LNCaP clone FGC (cell line): ENCODE measurements at regions not wholly inside any gene's neighbourhood (a gene's known extent, or its start where the extent isn't known, plus 50 kb on each side); places are given as distances from the start of the nearest gene placed in this dataset.

Experiments used
- DNase-seq: peaks from one replicate; pipeline ENCODE4 v3.0.0-alpha.2; 2011; ENCODE audit warnings: low read depth
- H3K4me3 ChIP-seq: 2 replicates; pipeline ENCODE4 v1.5.1; 2011; ENCODE audit warnings: mild to moderate bottlenecking, low read depth, low read length, control low read depth
- TF ChIP-seq, protein P1 (sequence below): IDR thresholded peaks from 2 replicates; pipeline ENCODE4 v1.5.1; 2012; ENCODE audit warnings: mild to moderate bottlenecking; ENCODE audit not compliant: control insufficient read depth, insufficient read depth; ENCODE audit errors: extremely low read depth

DNA sequence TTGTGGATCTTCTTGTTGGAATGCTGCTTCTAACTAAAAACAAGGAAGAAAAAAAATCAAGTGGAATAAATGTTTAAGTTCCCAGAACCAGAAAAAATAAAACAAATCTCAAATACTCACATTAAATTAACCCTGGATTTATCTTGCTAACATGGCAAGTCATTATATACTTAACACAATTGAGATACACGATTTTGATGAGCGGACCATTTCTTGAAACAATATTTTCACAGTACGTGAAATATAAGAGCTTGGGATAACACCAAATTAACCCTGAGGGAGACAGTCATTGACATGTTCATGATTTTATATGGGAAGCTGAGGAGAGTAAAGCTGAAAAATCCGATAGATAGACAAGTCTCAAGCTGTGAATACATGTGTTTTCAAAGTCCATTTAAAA lies 128.6 kb downstream of the PTCSC3 start:
- TF ChIP-seq, protein P1, sequence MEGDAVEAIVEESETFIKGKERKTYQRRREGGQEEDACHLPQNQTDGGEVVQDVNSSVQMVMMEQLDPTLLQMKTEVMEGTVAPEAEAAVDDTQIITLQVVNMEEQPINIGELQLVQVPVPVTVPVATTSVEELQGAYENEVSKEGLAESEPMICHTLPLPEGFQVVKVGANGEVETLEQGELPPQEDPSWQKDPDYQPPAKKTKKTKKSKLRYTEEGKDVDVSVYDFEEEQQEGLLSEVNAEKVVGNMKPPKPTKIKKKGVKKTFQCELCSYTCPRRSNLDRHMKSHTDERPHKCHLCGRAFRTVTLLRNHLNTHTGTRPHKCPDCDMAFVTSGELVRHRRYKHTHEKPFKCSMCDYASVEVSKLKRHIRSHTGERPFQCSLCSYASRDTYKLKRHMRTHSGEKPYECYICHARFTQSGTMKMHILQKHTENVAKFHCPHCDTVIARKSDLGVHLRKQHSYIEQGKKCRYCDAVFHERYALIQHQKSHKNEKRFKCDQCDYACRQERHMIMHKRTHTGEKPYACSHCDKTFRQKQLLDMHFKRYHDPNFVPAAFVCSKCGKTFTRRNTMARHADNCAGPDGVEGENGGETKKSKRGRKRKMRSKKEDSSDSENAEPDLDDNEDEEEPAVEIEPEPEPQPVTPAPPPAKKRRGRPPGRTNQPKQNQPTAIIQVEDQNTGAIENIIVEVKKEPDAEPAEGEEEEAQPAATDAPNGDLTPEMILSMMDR: no peak
- no peak overlapping the region for H3K4me3 ChIP-seq
- DNase-seq: no peak

DNA sequence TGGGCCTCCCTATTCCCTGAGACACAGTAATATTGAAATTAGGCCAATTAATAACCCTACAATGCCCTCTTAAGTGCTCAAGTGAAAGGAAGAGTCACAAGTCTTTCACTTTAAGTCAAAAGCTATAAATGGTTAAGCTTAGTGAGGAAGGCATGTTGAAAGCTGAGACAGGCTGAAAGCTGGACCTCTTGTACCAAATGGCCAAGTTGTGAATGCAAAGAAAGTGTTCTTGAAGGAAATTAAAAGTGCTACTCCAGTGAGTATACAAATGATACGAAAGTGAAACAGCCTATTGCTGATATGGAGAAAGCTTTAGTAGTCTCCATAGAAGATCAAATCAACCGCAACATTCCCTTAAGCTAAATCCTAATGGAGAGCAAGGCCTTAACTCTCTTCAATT lies 140.8 kb downstream of the PTCSC3 start:
- DNase-seq: no peak

DNA sequence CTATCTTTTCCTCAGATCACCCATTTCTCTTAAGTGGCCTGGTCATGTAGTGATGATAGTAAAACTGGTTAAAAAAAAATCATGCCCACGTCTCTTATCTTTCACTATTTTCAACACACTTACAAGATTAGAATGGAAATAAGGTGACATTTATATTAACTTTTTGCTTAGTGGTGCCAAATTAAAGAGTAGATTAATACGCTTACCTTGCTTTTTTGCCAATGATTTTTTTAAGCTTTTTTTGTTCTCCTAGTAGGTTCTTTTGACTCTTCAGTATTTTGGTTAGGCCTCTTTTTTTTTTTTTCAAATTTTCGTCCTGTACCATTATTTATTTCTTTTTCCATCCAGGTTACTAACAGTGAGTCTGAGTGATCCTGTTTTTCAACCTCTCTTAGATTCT lies 147.9 kb downstream of the PTCSC3 start:
- H3K4me3 ChIP-seq: no peak overlapping the region
- TF ChIP-seq, protein P1: no peak
- DNase-seq: no peak

More for the DNA sequence above, 140.8 kb downstream of the PTCSC3 start:
- H3K4me3 ChIP-seq: no peak overlapping the region
- TF ChIP-seq, protein P1: no peak

DNA sequence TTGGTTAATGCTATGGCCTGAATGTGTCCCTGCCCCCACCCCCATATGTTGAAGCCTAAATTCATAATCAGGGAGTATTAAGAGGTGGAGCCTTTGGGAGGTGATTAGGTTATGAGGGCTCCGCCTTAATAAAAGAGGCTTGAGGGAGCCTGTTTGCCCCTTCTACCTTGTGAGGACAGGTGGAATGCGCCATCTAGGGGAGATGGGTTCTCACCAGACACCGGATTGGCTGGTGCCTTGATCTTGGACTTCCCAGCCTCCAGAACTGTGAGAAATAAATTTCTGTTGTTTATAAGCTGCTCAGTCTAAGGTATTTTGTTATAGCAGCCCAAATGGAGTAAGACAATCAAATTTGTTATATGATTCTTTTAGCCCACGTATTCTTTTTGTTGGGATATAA lies 148.3 kb downstream of the PTCSC3 start:
- DNase-seq: no peak
- no peak overlapping the region for H3K4me3 ChIP-seq
- TF ChIP-seq, protein P1: peak; percentile 54

DNA sequence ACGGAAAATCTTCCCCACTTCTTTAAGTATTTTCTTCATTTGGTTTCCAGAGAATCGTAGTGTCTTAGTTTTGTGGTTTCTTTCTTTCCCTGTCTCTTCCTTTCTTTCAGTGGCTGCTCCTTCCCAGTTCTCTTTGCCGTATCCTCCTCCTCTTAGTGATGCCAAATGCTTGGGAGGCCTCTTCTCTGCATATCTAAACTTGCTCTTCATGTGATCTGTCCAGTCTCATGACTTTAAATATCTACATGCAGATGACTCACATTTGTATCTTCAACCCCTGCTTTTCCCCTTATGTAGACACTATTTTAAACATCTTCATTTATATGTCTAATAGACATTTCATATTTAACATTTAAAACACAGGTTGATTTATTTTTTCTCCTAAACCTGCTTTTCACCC lies 149.2 kb downstream of the PTCSC3 start:
- no peak for DNase-seq
- TF ChIP-seq, protein P1: no peak
- no peak overlapping the region for H3K4me3 ChIP-seq

DNA sequence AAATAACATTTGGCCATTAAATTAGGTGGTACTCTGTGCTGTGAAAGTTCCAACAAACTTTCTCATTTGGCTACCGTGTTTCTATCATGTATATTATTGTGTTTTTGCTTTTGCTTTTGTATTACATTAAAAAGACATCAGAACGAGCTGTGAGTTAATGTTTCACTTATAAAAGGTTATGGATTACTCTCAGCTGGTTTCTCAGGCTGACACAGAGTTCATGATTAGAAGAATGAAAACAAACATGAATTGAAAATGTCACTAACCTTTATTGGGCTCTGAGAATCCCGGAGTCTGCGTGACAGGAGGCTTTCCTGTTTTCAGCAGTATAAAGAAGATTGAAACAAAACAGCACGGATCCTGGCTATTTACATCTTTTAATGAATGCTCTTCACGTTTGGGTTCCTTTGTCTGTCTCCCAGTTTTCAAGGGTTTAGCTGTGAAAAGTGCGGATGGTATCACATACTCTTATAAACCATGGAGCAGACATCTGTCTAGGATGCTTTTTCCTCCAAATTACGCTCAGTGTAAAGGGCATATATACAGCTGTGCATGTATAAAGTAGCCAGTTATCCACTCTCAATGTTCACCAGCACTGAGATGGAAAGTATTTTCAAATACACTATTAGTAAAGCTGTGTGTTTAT lies 153.6 kb downstream of the PTCSC3 start:
- TF ChIP-seq, protein P1: no peak
- no peak overlapping the region for H3K4me3 ChIP-seq
- no peak for DNase-seq
